ENCODE measurements at regions not wholly inside any gene's neighbourhood (a gene's known extent, or its start where the extent isn't known, plus 50 kb on each side); places are given as distances from the start of the nearest gene placed in this dataset.

DNA sequence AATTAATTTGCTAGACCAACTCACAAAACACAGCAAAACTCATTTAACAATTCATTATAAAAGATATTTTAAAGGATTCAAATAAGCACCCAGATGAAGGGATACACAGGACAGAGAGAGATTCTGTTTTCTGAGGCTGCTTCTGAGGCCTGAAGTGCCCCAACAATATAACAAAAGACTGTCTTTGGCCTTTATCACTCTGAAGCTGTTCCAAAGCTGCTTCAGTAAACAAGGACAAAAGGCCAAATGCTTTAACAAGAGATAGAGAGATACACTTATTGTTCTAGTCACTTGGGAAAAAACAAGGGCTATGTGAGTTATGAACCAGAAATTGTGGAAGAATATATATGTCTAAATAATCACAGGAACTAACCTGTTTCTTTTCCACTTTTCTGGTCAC lies 223.7 kb downstream of the CXCL12 start:
- Histone ChIP-seq H3K4me3 (ENCODE audit: low read length) (no peak overlapping the region), H3K9me3 (ENCODE audit: insufficient read depth, low read length) (no peaks in the 10 kb centered on the region), H3K9ac (ENCODE audit: low read length) (no peak overlapping the region), H3K27me3 (ENCODE audit: low read depth, low read length) (no peaks in the 10 kb centered on the region), H3K27ac (ENCODE audit: low read length) (no peak overlapping the region), H3K36me3 (replicated peaks; ENCODE audit: low read depth, low read length) (no peaks in the 10 kb centered on the region), H3K4me1 (ENCODE audit: low read length) (no peaks in the 10 kb centered on the region), H3K4me2 (ENCODE audit: low read length) (no peak overlapping the region), H3K79me2 (ENCODE audit: low read length) (no peaks in the 10 kb centered on the region), H2AFZ (ENCODE audit: low read depth, low read length) (no peak overlapping the region), H4K20me1 (ENCODE audit: insufficient read depth, low read length) (no peaks in the 10 kb centered on the region)
- TF ChIP-seq, protein P1, sequence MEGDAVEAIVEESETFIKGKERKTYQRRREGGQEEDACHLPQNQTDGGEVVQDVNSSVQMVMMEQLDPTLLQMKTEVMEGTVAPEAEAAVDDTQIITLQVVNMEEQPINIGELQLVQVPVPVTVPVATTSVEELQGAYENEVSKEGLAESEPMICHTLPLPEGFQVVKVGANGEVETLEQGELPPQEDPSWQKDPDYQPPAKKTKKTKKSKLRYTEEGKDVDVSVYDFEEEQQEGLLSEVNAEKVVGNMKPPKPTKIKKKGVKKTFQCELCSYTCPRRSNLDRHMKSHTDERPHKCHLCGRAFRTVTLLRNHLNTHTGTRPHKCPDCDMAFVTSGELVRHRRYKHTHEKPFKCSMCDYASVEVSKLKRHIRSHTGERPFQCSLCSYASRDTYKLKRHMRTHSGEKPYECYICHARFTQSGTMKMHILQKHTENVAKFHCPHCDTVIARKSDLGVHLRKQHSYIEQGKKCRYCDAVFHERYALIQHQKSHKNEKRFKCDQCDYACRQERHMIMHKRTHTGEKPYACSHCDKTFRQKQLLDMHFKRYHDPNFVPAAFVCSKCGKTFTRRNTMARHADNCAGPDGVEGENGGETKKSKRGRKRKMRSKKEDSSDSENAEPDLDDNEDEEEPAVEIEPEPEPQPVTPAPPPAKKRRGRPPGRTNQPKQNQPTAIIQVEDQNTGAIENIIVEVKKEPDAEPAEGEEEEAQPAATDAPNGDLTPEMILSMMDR (IDR thresholded peaks at IDR 0.05; ENCODE audit: low read depth, low read length) = no peak
- TF ChIP-seq EZH2phosphoT487 (IDR thresholded peaks at IDR 0.05; ENCODE audit: low read depth) = no peak

DNA sequence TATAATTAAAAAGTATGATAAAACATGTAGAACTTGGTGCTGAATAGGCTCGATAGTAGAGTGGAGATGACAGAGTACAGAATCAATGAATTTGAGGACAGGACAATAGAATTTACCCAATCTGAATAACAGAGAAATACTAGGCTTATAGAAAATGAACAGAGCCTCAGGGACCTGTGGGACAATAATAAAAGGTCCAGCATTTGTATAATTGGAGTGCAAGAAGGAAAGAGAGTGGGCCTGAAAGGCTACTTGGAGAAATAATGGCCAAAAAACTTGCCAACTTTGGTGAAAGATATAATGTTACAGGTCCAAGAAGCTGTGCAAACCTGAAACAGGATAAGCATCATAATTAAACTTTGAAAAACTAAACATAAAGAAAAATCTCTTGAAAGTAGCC lies 227.3 kb downstream of the CXCL12 start:
- no peak for TF ChIP-seq EZH2phosphoT487 (IDR thresholded peaks at IDR 0.05; ENCODE audit: low read depth)
- TF ChIP-seq, protein P1 (IDR thresholded peaks at IDR 0.05; ENCODE audit: low read depth, low read length) = no peak
- no peak overlapping the region for H3K27ac ChIP-seq (ENCODE audit: low read length)
- H2AFZ ChIP-seq (ENCODE audit: low read depth, low read length) = no peak overlapping the region
- H3K36me3 ChIP-seq (replicated peaks; ENCODE audit: low read depth, low read length) = no peaks in the 10 kb centered on the region
- H3K4me3 ChIP-seq (ENCODE audit: low read length) = no peak overlapping the region
- no peaks in the 10 kb centered on the region for H4K20me1 ChIP-seq (ENCODE audit: insufficient read depth, low read length)
- H3K27me3 ChIP-seq (ENCODE audit: low read depth, low read length) = no peaks in the 10 kb centered on the region
- H3K9ac ChIP-seq (ENCODE audit: low read length) = no peak overlapping the region
- H3K4me2 ChIP-seq (ENCODE audit: low read length) = no peak overlapping the region
- H3K4me1 ChIP-seq (ENCODE audit: low read length) = no peaks in the 10 kb centered on the region
- H3K9me3 ChIP-seq (ENCODE audit: insufficient read depth, low read length) = no peaks in the 10 kb centered on the region
- H3K79me2 ChIP-seq (ENCODE audit: low read length) = no peaks in the 10 kb centered on the region

DNA sequence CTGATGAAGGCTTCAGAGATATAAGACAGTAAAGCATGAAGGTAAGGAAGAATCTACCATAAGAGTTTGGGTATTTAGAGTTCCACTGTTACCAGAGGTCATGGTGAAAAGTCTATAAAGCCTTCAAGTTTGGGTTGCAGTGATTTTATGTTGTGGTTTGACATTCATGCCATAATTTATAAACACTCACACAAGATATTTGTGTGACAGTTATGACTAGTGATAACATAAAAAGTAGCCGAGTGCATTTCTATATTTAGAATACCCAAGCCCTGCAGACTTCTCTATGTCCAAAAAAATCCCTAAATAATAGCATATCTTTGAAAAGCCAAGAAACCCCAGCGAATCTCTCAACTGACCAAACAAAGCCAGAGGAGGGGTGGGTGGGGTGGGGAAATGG lies 229.9 kb downstream of the CXCL12 start:
- Histone ChIP-seq H3K36me3 (replicated peaks; ENCODE audit: low read depth, low read length) (no peaks in the 10 kb centered on the region), H3K27ac (ENCODE audit: low read length) (no peak overlapping the region)

DNA sequence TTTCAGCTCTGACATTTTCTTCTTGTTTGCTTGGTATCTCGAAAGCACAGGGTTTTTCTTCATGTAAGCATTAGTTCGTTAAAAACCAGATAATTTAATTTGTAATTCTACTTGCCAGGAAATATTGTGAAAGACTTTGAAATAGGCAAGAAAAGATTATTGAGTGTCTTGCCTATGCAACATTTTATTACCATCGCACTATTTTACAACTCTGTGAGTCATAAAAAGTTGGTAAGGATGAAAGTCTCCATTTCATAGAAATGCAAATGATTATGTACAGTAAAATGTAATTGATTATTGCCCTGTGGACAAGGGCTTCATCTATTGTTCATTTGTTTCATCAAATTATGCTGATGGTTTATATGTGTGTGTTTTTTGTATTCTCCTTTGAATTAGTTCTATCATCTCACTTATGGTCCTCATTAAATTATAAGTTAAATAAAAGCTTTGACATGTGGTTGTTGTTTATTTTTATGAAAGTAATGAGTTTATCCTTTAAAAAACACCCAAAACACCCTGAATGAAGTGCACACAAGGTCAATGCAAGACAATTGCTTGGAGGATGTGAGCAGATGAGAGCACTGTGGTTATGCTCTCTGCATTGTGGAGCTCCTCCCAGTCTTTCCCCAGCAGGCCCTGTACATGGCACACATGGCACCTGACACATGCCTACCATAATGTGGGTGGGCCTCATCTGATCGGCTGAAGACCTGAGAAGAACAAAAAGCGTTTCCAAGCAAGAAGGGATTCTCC lies 230.8 kb downstream of the CXCL12 start:
- Histone ChIP-seq H3K79me2 (ENCODE audit: low read length) (no peaks in the 10 kb centered on the region), H3K4me1 (ENCODE audit: low read length) (no peaks in the 10 kb centered on the region), H3K9me3 (ENCODE audit: insufficient read depth, low read length) (no peaks in the 10 kb centered on the region), H3K27me3 (ENCODE audit: low read depth, low read length) (no peaks in the 10 kb centered on the region), H3K4me2 (ENCODE audit: low read length) (no peak overlapping the region), H4K20me1 (ENCODE audit: insufficient read depth, low read length) (no peaks in the 10 kb centered on the region), H3K9ac (ENCODE audit: low read length) (no peak overlapping the region), H2AFZ (ENCODE audit: low read depth, low read length) (no peak overlapping the region), H3K4me3 (ENCODE audit: low read length) (no peak overlapping the region), H3K36me3 (replicated peaks; ENCODE audit: low read depth, low read length) (no peaks in the 10 kb centered on the region), H3K27ac (ENCODE audit: low read length) (no peak overlapping the region)
- no peak for TF ChIP-seq EZH2phosphoT487 (IDR thresholded peaks at IDR 0.05; ENCODE audit: low read depth)
- TF ChIP-seq, protein P1 (IDR thresholded peaks at IDR 0.05; ENCODE audit: low read depth, low read length) = no peak

More for the DNA sequence above, 229.9 kb downstream of the CXCL12 start:
- Histone ChIP-seq H3K27me3 (ENCODE audit: low read depth, low read length) (no peaks in the 10 kb centered on the region), H3K4me3 (ENCODE audit: low read length) (no peak overlapping the region), H3K4me1 (ENCODE audit: low read length) (no peaks in the 10 kb centered on the region), H2AFZ (ENCODE audit: low read depth, low read length) (no peak overlapping the region), H3K9me3 (ENCODE audit: insufficient read depth, low read length) (no peaks in the 10 kb centered on the region), H3K4me2 (ENCODE audit: low read length) (no peak overlapping the region), H3K79me2 (ENCODE audit: low read length) (no peaks in the 10 kb centered on the region), H4K20me1 (ENCODE audit: insufficient read depth, low read length) (no peaks in the 10 kb centered on the region), H3K9ac (ENCODE audit: low read length) (no peak overlapping the region)
- TF ChIP-seq, protein P1 (IDR thresholded peaks at IDR 0.05; ENCODE audit: low read depth, low read length) = no peak
- no peak for TF ChIP-seq EZH2phosphoT487 (IDR thresholded peaks at IDR 0.05; ENCODE audit: low read depth)
